Heart right ventricle (tissue), 16 donors: ENCODE measurements at regions not wholly inside any gene's neighbourhood (a gene's known extent, or its start where the extent isn't known, plus 50 kb on each side); places are given as distances from the start of the nearest gene placed in this dataset.

Source experiments
- ATAC-seq, 8 donors: fragments of 200-7000 bp; cut with Tn5 transposase; one replicate each; pipeline ENCODE4 v1.9.1; 2020; ENCODE audit warnings: mild to moderate bottlenecking in 8 of 8, moderate library complexity in 8 of 8, moderate number of reproducible peaks in 1 of 8
- DNase-seq, 2 donors: peaks; one replicate each; pipeline ENCODE4 v3.0.0-alpha.2; 2020
- H3K27ac ChIP-seq, 10 donors: fragments of 200-600 bp; sonication (generic) in 2 of 10; one replicate each; pipeline versions ENCODE4 v1.5.0 to v1.8.0; 2020 to 2022; ENCODE audit warnings: mild to moderate bottlenecking in 3 of 10
- H3K27me3 ChIP-seq, 7 donors: fragments of 200-600 bp; one replicate each; pipeline ENCODE4 v1.8.0; 2021 to 2022; ENCODE audit warnings: mild to moderate bottlenecking in 2 of 7
- H3K36me3 ChIP-seq, 9 donors: fragments of 200-600 bp; sonication (generic) in 1 of 9; one replicate each; pipeline versions ENCODE4 v1.5.0 to v1.8.0; 2020 to 2022; ENCODE audit warnings: mild to moderate bottlenecking in 2 of 9
- H3K4me1 ChIP-seq, 9 donors: fragments of 200-600 bp; sonication (generic) in 1 of 9; one replicate each; pipeline versions ENCODE4 v1.5.0 to v1.8.0; 2020 to 2022; ENCODE audit warnings: mild to moderate bottlenecking in 4 of 9
- H3K4me3 ChIP-seq, 10 donors: fragments of 200-600 bp; sonication (generic) in 2 of 10; one replicate each; pipeline versions ENCODE4 v1.5.0 to v1.8.0; 2020 to 2022; ENCODE audit warnings: mild to moderate bottlenecking in 7 of 10, moderate library complexity in 2 of 10
- H3K9me3 ChIP-seq, 11 donors: fragments of 200-600 bp in 10 of 11; sonication (generic) in 2 of 11; one replicate each; pipeline versions ENCODE4 v1.5.0 to v1.8.0; 2013 to 2022; ENCODE audit warnings: mild to moderate bottlenecking in 2 of 11, control low read depth in 1 of 11, moderate library complexity in 1 of 11
- CTCF ChIP-seq, 9 donors: fragments of 200-600 bp; sonication (generic) in 2 of 9; IDR thresholded peaks; one replicate each; pipeline versions ENCODE4 v1.5.0 to v1.8.0; 2021 to 2022; ENCODE audit warnings: antibody characterized with exemption in 9 of 9, mild to moderate bottlenecking in 5 of 9, moderate library complexity in 1 of 9
- WGBS, 2 donors: extraction: QIAGEN DNeasy Blood & Tissue Kit; methylation state at CpG; one replicate each; pipeline ENCODE4 v1.1.7; 2013; ENCODE audit warnings: inconsistent platforms in 1 of 2; 5-methylcytosine and 5-hydroxymethylcytosine counted together
- intact Hi-C, 10 donors: fragments of 100-400 bp; cut with DNase I; formaldehyde crosslinking; loops; one replicate each; pipeline versions ENCODE4 v1.11.1 to v1.14.2; 2022
- donor health status: Arrhythmogenic right ventricular cardiomyopathy.
- donor health status: ischemic (EF 13 %, LVEDD 7.1; RV severe dilation, severe dysfunction).
- donor health status: healthy with polysubstance abuse.
- donor health status: DM: no; HTN: yes; CAD: no.
- donor health status: DM: no; HTN: no; CAD: no.
- donor health status: ischemic (EF 25% LVEDD 6.9; RV normal size, moderate dysfunction).
- donor health status: ischemic (EF 25% LVEDD 5.7; RV mildly dilated, moderate dysfunction).
- donor health status: healthy.
- donor health status: DM: yes; HTN: yes; CAD: no.
- donor health status: Ischemic cardiomyopathy.
- donor health status: ischemic (EF 35%, LVEDD 5.7; RV mildly dilated, moderate dysfunction).
- donor health status: nonischemic (EF 11% LVEDD 7.7; RV severe dilation, severe dysfunction).
- donor health status: DM: yes; HTN: yes; CAD: no.
- donor health status: PGD.
- donor health status: ischemic (EF 29% LVEDD 5.4; RV normal size, mild dysfunction).
- donor health status: nonischemic (EF 23%, LVEDD 6.1; RV moderate dilation, normal function).

GRCh38 chr2:184468826-184469225, 129.5 kb upstream of the ZNF804A start:
- WGBS, 2 donors: 58 to 63% methylated on average over 3 of the region's 3 CpGs
- TF ChIP-seq CTCF (IDR thresholded peaks at IDR 0.05): no peak

GRCh38 chr2:184472481-184472880, 125.8 kb upstream of the ZNF804A start:
- no peak overlapping the region for H3K4me3 ChIP-seq
- no peak for ATAC-seq
- H3K27me3 ChIP-seq: no peaks in the 10 kb centered on the region
- no peaks in the 10 kb centered on the region for H3K4me1 ChIP-seq
- no peak overlapping the region for H3K27ac ChIP-seq
- no peak for DNase-seq
- intact Hi-C loops: no loop called here
- no peaks in the 10 kb centered on the region for H3K9me3 ChIP-seq
- no peak for TF ChIP-seq CTCF (IDR thresholded peaks at IDR 0.05)
- no peaks in the 10 kb centered on the region for H3K36me3 ChIP-seq
- WGBS, 2 donors: 91 to 95% methylated on average over 1 of the region's 1 CpG

More at GRCh38 chr2:184468826-184469225, 129.5 kb upstream of the ZNF804A start:
- ATAC-seq: no peak
- intact Hi-C loops: no loop called here
- Histone ChIP-seq H3K27me3 (no peaks in the 10 kb centered on the region), H3K9me3 (no peaks in the 10 kb centered on the region), H3K36me3 (no peaks in the 10 kb centered on the region), H3K27ac (no peak overlapping the region), H3K4me3 (no peak overlapping the region), H3K4me1 (no peaks in the 10 kb centered on the region)
- DNase-seq: no peak

- no peaks in the 10 kb centered on the region for H3K27me3 ChIP-seq
- H3K36me3 ChIP-seq: no peaks in the 10 kb centered on the region
- no peak for ATAC-seq
- no peaks in the 10 kb centered on the region for H3K9me3 ChIP-seq
- DNase-seq: no peak
- WGBS, 2 donors: 24 to 45% methylated on average over 1 of the region's 1 CpG
- no peaks in the 10 kb centered on the region for H3K4me1 ChIP-seq
- H3K27ac ChIP-seq: no peak overlapping the region
- intact Hi-C loops: no loop called here
- TF ChIP-seq CTCF (IDR thresholded peaks at IDR 0.05): no peak
- no peak overlapping the region for H3K4me3 ChIP-seq
These were observed 116.5 kb upstream of the ZNF804A start for GRCh38 chr2:184481865-184482264.

- no peak for DNase-seq
- Histone ChIP-seq H3K4me1 (no peaks in the 10 kb centered on the region), H3K9me3 (peaks cover 0 to 5% (median 0%) of the 10 kb centered on the region in 11 donors), H3K27ac (no peak overlapping the region), H3K27me3 (no peaks in the 10 kb centered on the region), H3K4me3 (no peak overlapping the region), H3K36me3 (no peaks in the 10 kb centered on the region)
- WGBS, 2 donors: 77 to 83% methylated on average over 2 of the region's 2 CpGs
- intact Hi-C loops: no loop called here
- TF ChIP-seq CTCF (IDR thresholded peaks at IDR 0.05): no peak
- no peak for ATAC-seq
These were observed 99.4 kb upstream of the ZNF804A start for GRCh38 chr2:184498936-184499335.

- TF ChIP-seq CTCF (IDR thresholded peaks at IDR 0.05): no peak
- intact Hi-C loops: no loop called here
- Histone ChIP-seq H3K4me1 (no peaks in the 10 kb centered on the region), H3K36me3 (no peaks in the 10 kb centered on the region), H3K4me3 (no peak overlapping the region), H3K9me3 (no peaks in the 10 kb centered on the region), H3K27me3 (no peaks in the 10 kb centered on the region), H3K27ac (no peak overlapping the region)
- no peak for ATAC-seq
- no peak for DNase-seq
These were observed 94.1 kb upstream of the ZNF804A start for GRCh38 chr2:184504252-184504651.
